Nephron progenitor cell (in vitro differentiated cells): ENCODE measurements at regions not wholly inside any gene's neighbourhood (a gene's known extent, or its start where the extent isn't known, plus 50 kb on each side); places are given as distances from the start of the nearest gene placed in this dataset.

Experiments used
- DNase-seq: peaks from one replicate; pipeline ENCODE4 v3.0.0; 2021
- H3K27ac Mint-ChIP-seq: 2 replicates; pipeline ENCODE4 v1.8.0; 2021; ENCODE audit warnings: mild to moderate bottlenecking, moderate library complexity, mixed read lengths
- H3K27me3 Mint-ChIP-seq: 2 replicates; pipeline ENCODE4 v1.8.0; 2021; ENCODE audit warnings: mild to moderate bottlenecking, low read depth, mixed read lengths; ENCODE audit not compliant: poor library complexity
- H3K36me3 Mint-ChIP-seq: 2 replicates; pipeline ENCODE4 v1.8.0; 2021; ENCODE audit warnings: low read depth, mixed read lengths
- H3K4me1 Mint-ChIP-seq: 2 replicates; pipeline ENCODE4 v1.8.0; 2021; ENCODE audit warnings: mixed read lengths
- H3K4me3 Mint-ChIP-seq: 2 replicates; pipeline ENCODE4 v1.8.0; 2021; ENCODE audit warnings: mild to moderate bottlenecking, moderate library complexity, mixed read lengths
- H3K9me3 Mint-ChIP-seq: 2 replicates; pipeline ENCODE4 v1.8.0; 2021; ENCODE audit warnings: mild to moderate bottlenecking, moderate library complexity, mixed read lengths
- TF ChIP-seq, protein P1 (sequence below): fragments of 200-600 bp; sonication (generic); IDR thresholded peaks from 2 replicates; pipeline ENCODE4 v1.5.0; 2021; ENCODE audit warnings: antibody characterized with exemption

DNA sequence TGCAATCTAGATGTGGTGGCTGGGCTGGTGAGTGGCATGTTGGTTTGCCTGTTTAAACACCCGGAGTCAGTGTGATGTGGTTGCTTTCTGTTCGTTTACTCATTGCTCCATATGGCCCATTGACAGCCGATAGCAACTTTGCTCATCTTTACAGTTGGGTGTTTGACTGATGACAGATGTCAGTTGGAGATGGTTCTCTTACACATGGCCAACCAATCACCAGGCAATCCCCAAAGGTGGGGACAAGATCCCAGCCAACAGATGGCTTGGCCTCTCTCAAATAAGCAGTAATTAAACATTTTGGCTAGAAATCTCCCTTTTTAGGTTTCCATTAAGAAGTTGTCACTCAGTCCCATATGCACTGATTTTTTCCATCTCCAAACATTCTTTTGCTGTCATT is 497.1 kb upstream of the ARGLU1 start:
- Mint-ChIP-seq H3K4me1 (no peaks in the 10 kb centered on the region), H3K27me3 (no peaks in the 10 kb centered on the region), H3K36me3 (no peaks in the 10 kb centered on the region), H3K4me3 (no peak overlapping the region), H3K27ac (no peak overlapping the region), H3K9me3 (no peaks in the 10 kb centered on the region)
- TF ChIP-seq, protein P1, sequence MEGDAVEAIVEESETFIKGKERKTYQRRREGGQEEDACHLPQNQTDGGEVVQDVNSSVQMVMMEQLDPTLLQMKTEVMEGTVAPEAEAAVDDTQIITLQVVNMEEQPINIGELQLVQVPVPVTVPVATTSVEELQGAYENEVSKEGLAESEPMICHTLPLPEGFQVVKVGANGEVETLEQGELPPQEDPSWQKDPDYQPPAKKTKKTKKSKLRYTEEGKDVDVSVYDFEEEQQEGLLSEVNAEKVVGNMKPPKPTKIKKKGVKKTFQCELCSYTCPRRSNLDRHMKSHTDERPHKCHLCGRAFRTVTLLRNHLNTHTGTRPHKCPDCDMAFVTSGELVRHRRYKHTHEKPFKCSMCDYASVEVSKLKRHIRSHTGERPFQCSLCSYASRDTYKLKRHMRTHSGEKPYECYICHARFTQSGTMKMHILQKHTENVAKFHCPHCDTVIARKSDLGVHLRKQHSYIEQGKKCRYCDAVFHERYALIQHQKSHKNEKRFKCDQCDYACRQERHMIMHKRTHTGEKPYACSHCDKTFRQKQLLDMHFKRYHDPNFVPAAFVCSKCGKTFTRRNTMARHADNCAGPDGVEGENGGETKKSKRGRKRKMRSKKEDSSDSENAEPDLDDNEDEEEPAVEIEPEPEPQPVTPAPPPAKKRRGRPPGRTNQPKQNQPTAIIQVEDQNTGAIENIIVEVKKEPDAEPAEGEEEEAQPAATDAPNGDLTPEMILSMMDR: no peak
- DNase-seq: no peak

DNA sequence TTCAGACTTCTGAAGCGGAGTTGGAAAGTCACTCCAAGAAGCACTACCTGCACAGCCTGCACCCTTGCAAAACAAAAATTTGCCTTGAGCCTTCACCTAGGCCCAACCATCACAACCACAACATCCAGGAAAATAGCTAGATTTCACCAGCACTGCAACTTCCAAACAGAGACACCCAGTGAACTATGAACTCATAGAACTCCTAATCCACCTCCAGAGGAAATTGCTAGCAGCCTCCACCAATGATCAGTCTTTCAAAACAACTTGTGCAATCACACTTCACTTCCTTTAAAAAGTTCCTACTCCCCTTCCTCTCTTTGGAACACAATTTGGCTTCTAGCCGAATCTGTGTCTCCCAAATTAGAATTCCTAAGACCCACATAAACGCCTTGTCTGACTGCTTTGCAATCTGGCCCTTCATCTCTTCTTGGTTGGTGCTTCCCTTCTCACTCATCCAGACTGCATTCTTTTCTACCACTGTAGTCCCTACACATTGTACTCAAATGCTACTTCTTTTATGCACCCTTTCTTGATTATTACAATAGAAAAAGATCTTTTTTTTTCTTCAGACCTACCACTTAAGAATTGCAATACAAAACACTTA is 489.2 kb upstream of the ARGLU1 start:
- no peaks in the 10 kb centered on the region for H3K9me3 Mint-ChIP-seq
- DNase-seq: no peak
- H3K36me3 Mint-ChIP-seq: no peaks in the 10 kb centered on the region
- no peaks in the 10 kb centered on the region for H3K4me1 Mint-ChIP-seq
- peaks cover 3% of the 10 kb centered on the region for H3K27me3 Mint-ChIP-seq
- H3K27ac Mint-ChIP-seq: peak overlapping the region; percentile 2
- no peak overlapping the region for H3K4me3 Mint-ChIP-seq
- TF ChIP-seq, protein P1: no peak

DNA sequence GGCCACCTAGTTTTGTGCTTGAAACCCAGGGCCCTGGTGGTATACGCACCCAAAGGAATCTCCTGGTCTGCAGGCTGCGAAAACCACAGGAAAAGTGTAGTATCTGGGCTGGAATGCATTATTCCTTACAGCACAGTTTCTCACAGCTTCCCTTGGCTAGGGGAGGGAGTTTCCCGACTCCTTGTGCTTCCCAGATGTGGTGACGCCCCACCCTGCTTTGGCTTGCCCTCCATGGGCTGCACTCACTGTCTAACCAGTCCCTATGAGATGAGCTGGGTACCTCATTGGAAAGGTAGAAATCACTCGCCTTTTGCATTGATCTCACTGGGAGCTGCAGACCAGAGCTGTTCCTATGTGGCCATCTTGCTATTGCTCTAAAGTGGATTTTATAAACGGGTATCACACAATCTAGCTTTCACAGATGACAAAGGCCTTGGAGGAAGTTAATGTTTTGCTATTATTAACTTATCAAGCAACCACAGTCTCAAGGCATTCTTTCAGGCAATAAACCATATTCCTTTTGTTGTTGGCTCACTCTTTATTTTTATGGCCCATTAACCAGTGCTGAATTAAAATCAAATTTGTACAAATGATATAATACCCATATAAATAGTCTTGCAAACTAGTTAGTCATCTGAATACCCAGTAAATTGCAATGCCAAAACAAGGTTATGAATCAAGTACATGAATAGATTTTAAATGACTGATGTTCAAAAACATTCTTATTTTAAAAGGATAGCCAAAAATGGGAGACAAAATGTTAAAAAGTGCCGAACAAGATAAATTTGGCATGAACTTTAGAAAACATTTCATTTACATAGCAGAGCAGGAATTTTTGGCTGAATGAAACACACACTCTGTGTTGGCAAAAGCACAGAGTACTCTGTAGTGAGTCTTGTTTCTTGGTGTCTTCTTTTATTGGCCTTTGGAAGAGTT is 475.4 kb upstream of the ARGLU1 start:
- TF ChIP-seq, protein P1: no peak
- Mint-ChIP-seq H3K4me1 (no peaks in the 10 kb centered on the region), H3K27ac (no peak overlapping the region), H3K36me3 (no peaks in the 10 kb centered on the region), H3K27me3 (peaks cover 4% of the 10 kb centered on the region), H3K9me3 (peaks cover 32% of the 10 kb centered on the region), H3K4me3 (no peak overlapping the region)
- DNase-seq: no peak

GRCh38 chr13:107035778-107036177 is 467.8 kb upstream of the ARGLU1 start:
- DNase-seq: no peak
- H3K4me1 Mint-ChIP-seq: no peaks in the 10 kb centered on the region
- no peak overlapping the region for H3K27ac Mint-ChIP-seq
- H3K36me3 Mint-ChIP-seq: no peaks in the 10 kb centered on the region
- H3K9me3 Mint-ChIP-seq: peaks cover 14% of the 10 kb centered on the region
- TF ChIP-seq, protein P1: no peak
- H3K4me3 Mint-ChIP-seq: no peak overlapping the region
- H3K27me3 Mint-ChIP-seq: peaks cover 9% of the 10 kb centered on the region

DNA sequence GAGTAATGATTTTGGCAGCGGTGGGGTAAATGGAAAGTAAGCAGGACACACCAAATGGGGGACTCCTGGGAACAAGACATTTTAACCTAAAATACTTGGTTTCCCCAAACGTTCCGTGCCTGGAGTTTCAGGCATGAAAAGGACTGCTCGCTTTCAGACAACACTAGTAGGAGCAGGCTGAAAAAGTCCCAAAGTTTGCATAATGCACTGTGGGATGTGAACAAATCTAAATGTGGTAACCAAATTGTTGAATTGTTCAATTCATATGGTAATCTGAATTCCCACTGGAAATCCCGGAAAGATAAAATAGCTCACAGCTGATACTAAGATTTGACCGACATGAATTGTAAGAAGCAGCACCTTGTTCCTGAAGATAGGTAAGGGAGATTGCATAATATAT is 467.2 kb upstream of the ARGLU1 start:
- no peak overlapping the region for H3K4me3 Mint-ChIP-seq
- H3K4me1 Mint-ChIP-seq: no peaks in the 10 kb centered on the region
- TF ChIP-seq, protein P1: no peak
- DNase-seq: no peak
- H3K9me3 Mint-ChIP-seq: peaks cover 8% of the 10 kb centered on the region
- no peaks in the 10 kb centered on the region for H3K36me3 Mint-ChIP-seq
- peaks cover 9% of the 10 kb centered on the region for H3K27me3 Mint-ChIP-seq
- no peak overlapping the region for H3K27ac Mint-ChIP-seq
